ENCODE measurements at regions not wholly inside any gene's neighbourhood (a gene's known extent, or its start where the extent isn't known, plus 50 kb on each side); places are given as distances from the start of the nearest gene placed in this dataset.

GRCh38 chr11:114889594-114890011 is 211.3 kb downstream of the NXPE2 start:
- no peaks in the 10 kb centered on the region for H3K27me3 ChIP-seq (ENCODE audit: control insufficient read depth, insufficient read depth, low read length)
- no peaks in the 10 kb centered on the region for H3K9me3 ChIP-seq (ENCODE audit: control insufficient read depth, low read length)
- H3K9ac ChIP-seq = no peak overlapping the region
- no peak overlapping the region for H2AFZ ChIP-seq
- H3K36me3 ChIP-seq (ENCODE audit: control insufficient read depth, insufficient read depth, low read length) = no peaks in the 10 kb centered on the region
- H3K4me2 ChIP-seq (ENCODE audit: low read length) = no peak overlapping the region
- TF ChIP-seq, protein P1, sequence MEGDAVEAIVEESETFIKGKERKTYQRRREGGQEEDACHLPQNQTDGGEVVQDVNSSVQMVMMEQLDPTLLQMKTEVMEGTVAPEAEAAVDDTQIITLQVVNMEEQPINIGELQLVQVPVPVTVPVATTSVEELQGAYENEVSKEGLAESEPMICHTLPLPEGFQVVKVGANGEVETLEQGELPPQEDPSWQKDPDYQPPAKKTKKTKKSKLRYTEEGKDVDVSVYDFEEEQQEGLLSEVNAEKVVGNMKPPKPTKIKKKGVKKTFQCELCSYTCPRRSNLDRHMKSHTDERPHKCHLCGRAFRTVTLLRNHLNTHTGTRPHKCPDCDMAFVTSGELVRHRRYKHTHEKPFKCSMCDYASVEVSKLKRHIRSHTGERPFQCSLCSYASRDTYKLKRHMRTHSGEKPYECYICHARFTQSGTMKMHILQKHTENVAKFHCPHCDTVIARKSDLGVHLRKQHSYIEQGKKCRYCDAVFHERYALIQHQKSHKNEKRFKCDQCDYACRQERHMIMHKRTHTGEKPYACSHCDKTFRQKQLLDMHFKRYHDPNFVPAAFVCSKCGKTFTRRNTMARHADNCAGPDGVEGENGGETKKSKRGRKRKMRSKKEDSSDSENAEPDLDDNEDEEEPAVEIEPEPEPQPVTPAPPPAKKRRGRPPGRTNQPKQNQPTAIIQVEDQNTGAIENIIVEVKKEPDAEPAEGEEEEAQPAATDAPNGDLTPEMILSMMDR (IDR thresholded peaks at IDR 0.05) = no peak
- no peaks in the 10 kb centered on the region for H3K79me2 ChIP-seq
- no peak overlapping the region for H3K27ac ChIP-seq
- no peak overlapping the region for H3K4me3 ChIP-seq (ENCODE audit: low read depth, low read length)
- H3K4me1 ChIP-seq = no peaks in the 10 kb centered on the region

GRCh38 chr11:114890038-114890437 is 211.7 kb downstream of the NXPE2 start:
- TF ChIP-seq, protein P1 (IDR thresholded peaks at IDR 0.05) = no peak
- Histone ChIP-seq H3K4me2 (ENCODE audit: low read length) (no peak overlapping the region), H3K27ac (no peak overlapping the region), H2AFZ (no peak overlapping the region), H3K79me2 (no peaks in the 10 kb centered on the region), H3K4me3 (ENCODE audit: low read depth, low read length) (no peak overlapping the region), H3K36me3 (ENCODE audit: control insufficient read depth, insufficient read depth, low read length) (no peaks in the 10 kb centered on the region), H3K4me1 (no peaks in the 10 kb centered on the region), H3K9me3 (ENCODE audit: control insufficient read depth, low read length) (no peaks in the 10 kb centered on the region), H3K9ac (no peak overlapping the region), H3K27me3 (ENCODE audit: control insufficient read depth, insufficient read depth, low read length) (no peaks in the 10 kb centered on the region)

GRCh38 chr11:114891911-114892310 is 213.6 kb downstream of the NXPE2 start:
- H3K9ac ChIP-seq = no peak overlapping the region
- TF ChIP-seq, protein P1 (IDR thresholded peaks at IDR 0.05) = no peak
- H3K4me2 ChIP-seq (ENCODE audit: low read length) = no peak overlapping the region
- no peaks in the 10 kb centered on the region for H3K79me2 ChIP-seq
- H3K4me3 ChIP-seq (ENCODE audit: low read depth, low read length) = no peak overlapping the region
- no peaks in the 10 kb centered on the region for H3K36me3 ChIP-seq (ENCODE audit: control insufficient read depth, insufficient read depth, low read length)
- H3K27me3 ChIP-seq (ENCODE audit: control insufficient read depth, insufficient read depth, low read length) = no peaks in the 10 kb centered on the region
- H3K9me3 ChIP-seq (ENCODE audit: control insufficient read depth, low read length) = no peaks in the 10 kb centered on the region
- H3K4me1 ChIP-seq = no peaks in the 10 kb centered on the region
- H3K27ac ChIP-seq = no peak overlapping the region
- H2AFZ ChIP-seq = no peak overlapping the region

- Histone ChIP-seq H3K27ac (no peak overlapping the region), H3K4me3 (ENCODE audit: low read depth, low read length) (no peak overlapping the region), H3K27me3 (ENCODE audit: control insufficient read depth, insufficient read depth, low read length) (no peaks in the 10 kb centered on the region), H3K9me3 (ENCODE audit: control insufficient read depth, low read length) (no peaks in the 10 kb centered on the region), H2AFZ (no peak overlapping the region), H3K79me2 (no peaks in the 10 kb centered on the region), H3K9ac (no peak overlapping the region), H3K4me1 (no peaks in the 10 kb centered on the region), H3K4me2 (ENCODE audit: low read length) (no peak overlapping the region), H3K36me3 (ENCODE audit: control insufficient read depth, insufficient read depth, low read length) (no peaks in the 10 kb centered on the region)
- TF ChIP-seq, protein P1 (IDR thresholded peaks at IDR 0.05) = no peak
Measured at GRCh38 chr11:114892381-114893197, 214.3 kb downstream of the NXPE2 start.

GRCh38 chr11:114893329-114893728 is 215.0 kb downstream of the NXPE2 start:
- H3K4me2 ChIP-seq (ENCODE audit: low read length) = no peak overlapping the region
- no peaks in the 10 kb centered on the region for H3K27me3 ChIP-seq (ENCODE audit: control insufficient read depth, insufficient read depth, low read length)
- no peaks in the 10 kb centered on the region for H3K79me2 ChIP-seq
- H3K27ac ChIP-seq = no peak overlapping the region
- no peak overlapping the region for H3K9ac ChIP-seq
- H2AFZ ChIP-seq = no peak overlapping the region
- no peaks in the 10 kb centered on the region for H3K4me1 ChIP-seq
- H3K36me3 ChIP-seq (ENCODE audit: control insufficient read depth, insufficient read depth, low read length) = no peaks in the 10 kb centered on the region
- H3K4me3 ChIP-seq (ENCODE audit: low read depth, low read length) = no peak overlapping the region
- TF ChIP-seq, protein P1 (IDR thresholded peaks at IDR 0.05) = no peak
- H3K9me3 ChIP-seq (ENCODE audit: control insufficient read depth, low read length) = no peaks in the 10 kb centered on the region

All from parathyroid adenoma (tissue), 2 donors.